ENCODE measurements at regions not wholly inside any gene's neighbourhood (a gene's known extent, or its start where the extent isn't known, plus 50 kb on each side); places are given as distances from the start of the nearest gene placed in this dataset.
A peak's percentile ranks its signal among the peaks of the same experiment; 100 is the strongest.

GRCh38 chr19:30841934-30842333, 469.8 kb downstream of the ZNF536 start (continued):
- no peak for TF ChIP-seq CTCF (conservative IDR thresholded peaks at IDR 0.05; ENCODE audit: low read depth in 2 of 2)
- TF ChIP-seq ZNF331 (CRISPR knock-in tag; IDR thresholded peaks at IDR 0.05; ENCODE audit: low read depth), result no peak
- no peak for TF ChIP-seq EZH2phosphoT487 (IDR thresholded peaks at IDR 0.05; ENCODE audit: unreplicated experiment)
- no peak for TF ChIP-seq ZNF462 (CRISPR knock-in tag; IDR thresholded peaks at IDR 0.05)

GRCh38 chr19:30830875-30831274, 458.7 kb downstream of the ZNF536 start:
- no peak overlapping the region for H3K27ac ChIP-seq (ENCODE audit: low read depth)
- H3K9me2 ChIP-seq (ENCODE audit: insufficient read depth), result peaks cover 1% of the 10 kb centered on the region; the same call in 1 of the 2 replicates
- no peaks in the 10 kb centered on the region for H3K36me3 ChIP-seq (ENCODE audit: insufficient read depth)
- H3K36me3 Mint-ChIP-seq (ENCODE audit: low read depth), result no peaks in the 10 kb centered on the region
- no peaks in the 10 kb centered on the region for H3K4me1 ChIP-seq (ENCODE audit: insufficient read depth)
- H3K27me3 ChIP-seq (ENCODE audit: insufficient read depth), result no peaks in the 10 kb centered on the region
- 0 out of 2 replicates have a peak overlapping the region, but pooled peaks have one; percentile 38 for H2AFZ ChIP-seq
- no peak overlapping the region for H3K4me3 ChIP-seq
- DNase-seq (ENCODE audit: low spot score) (no peak), ATAC-seq (no peak)
- H3K4me2 ChIP-seq, result no peak overlapping the region
- H3F3A ChIP-seq (replicated peaks; ENCODE audit: low read depth), result no peaks in the 10 kb centered on the region
- H3K79me2 ChIP-seq (replicated peaks; ENCODE audit: insufficient read depth), result no peaks in the 10 kb centered on the region
- H4K20me1 ChIP-seq (replicated peaks; ENCODE audit: insufficient read depth), result no peaks in the 10 kb centered on the region
- no peak overlapping the region for H3K4me3 Mint-ChIP-seq
- peaks cover 4% of the 10 kb centered on the region for H3K27me3 Mint-ChIP-seq (ENCODE audit: insufficient read depth, low read depth, poor library complexity)
- H3K27ac Mint-ChIP-seq, result no peak overlapping the region
- no peaks in the 10 kb centered on the region for H3K4me1 Mint-ChIP-seq
- H3K9me3 Mint-ChIP-seq, result peaks cover 4% of the 10 kb centered on the region; the same call in 1 of the 3 replicates
- TF ChIP-seq ZNF114 (CRISPR knock-in tag; IDR thresholded peaks at IDR 0.05) (no peak), EZH2phosphoT487 (IDR thresholded peaks at IDR 0.05; ENCODE audit: unreplicated experiment) (no peak), NANOG (IDR thresholded peaks at IDR 0.05; ENCODE audit: borderline replicate concordance) (no peak), STAT1 (IDR thresholded peaks at IDR 0.05; ENCODE audit: unreplicated experiment) (no peak), POLR2AphosphoS5 (IDR thresholded peaks at IDR 0.05; ENCODE audit: low read depth) (no peak), EZH2 (IDR thresholded peaks at IDR 0.05; ENCODE audit: low read depth, unreplicated experiment) (no peak), ETS1 (IDR thresholded peaks at IDR 0.05) (no peak)
